ENCODE measurements at regions not wholly inside any gene's neighbourhood (a gene's known extent, or its start where the extent isn't known, plus 50 kb on each side); places are given as distances from the start of the nearest gene placed in this dataset.
"Not testable (repeated sequence)": the region's sequence is repeated elsewhere in the genome, so short reads cannot be mapped to it uniquely, and the experiment has no call there.

DNA sequence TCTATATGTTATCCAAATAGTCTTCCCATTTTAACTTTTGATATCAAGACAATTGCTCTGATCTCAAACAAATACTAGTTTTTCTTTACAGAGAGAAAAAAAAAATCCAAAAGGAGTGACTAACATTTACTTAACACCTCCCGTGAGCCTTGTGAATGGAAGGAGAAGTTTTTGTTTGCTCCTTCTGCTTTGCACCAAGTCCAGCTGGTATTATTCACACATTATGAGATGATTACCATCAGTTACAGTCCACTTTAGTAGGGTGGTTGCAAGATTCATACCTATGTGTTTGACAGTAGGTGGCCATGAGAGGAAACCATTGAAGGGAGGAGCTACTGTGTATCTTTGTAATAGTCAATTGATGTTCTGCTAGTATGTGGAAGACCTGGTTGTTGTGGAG, 443.4 kb upstream of the ZP4 start:
- no peak for DNase-seq

DNA sequence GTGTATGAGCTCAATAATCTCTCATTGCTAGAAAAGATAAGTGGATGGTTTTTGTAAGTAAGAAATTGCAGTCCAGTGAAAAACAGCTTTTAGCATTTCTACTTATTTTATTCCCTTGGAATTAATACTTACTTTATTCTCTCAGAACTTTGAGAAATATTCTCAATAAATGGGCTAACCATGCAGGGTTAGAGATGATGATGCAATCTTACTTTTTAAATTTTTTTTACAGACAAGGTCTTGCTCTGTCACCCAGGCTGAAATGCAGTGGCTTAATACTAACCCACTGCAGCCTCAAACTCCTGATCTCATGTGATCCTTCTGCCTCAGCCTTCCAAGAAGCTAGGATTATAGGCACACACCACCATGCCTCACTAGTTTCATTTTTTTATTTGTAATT, 440.8 kb upstream of the ZP4 start:
- no peak for DNase-seq

DNA sequence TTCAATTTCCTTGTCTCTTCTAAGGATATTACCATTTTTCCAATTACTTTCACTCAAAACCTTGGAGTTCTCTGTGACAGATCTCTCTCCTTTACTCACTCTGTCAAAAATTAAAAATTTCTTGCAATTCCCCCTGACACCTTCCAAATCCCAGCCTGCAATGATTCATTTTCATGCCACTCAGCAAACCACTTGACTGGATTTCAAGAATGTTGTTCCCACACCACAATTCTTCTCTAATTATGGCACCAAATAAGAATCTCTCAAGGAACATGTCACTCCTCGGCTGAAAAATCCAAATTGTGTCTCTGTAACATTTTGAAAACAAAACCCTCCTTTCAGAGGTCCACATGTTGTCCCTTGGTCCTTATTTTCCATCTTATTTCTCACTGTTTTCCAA, 438.9 kb upstream of the ZP4 start:
- DNase-seq = no peak

DNA sequence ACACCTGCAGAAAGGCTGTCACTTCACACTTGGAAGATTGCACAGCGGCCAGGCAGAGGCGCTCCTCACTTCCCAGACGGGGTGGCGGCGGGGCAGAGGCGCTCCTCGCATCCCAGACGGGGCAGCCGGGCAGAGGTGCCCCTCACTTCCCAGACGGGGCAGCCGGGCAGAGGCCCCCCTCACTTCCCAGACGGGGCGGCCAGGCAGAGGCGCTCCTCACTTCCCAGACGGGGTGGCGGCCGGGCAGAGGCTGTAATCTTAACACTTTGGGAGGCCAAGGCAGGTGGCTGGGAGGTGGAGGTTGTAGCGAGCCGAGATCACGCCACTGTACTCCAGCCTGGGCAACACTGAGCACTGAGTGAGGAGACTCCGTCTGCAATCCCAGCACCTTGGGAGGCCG, 436.3 kb upstream of the ZP4 start:
- not testable (repeated sequence) for DNase-seq

DNA sequence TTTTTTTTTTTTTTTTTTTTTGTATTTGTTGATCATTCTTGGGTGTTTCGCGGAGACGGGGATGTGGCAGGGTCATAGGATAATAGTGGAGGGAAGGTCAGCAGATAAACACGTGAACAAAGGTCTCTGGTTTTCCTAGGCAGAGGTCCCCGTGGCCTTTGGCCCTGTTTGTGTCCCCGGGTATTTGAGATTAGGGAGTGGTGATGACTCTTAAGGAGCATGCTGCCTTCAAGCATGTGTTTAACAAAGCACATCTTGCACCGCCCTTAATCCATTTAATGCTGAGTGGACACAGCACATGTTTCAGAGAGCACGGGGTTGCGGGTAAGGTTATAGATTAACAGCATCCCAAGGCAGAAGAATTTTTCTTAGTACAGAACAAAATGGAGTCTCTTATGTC, 435.8 kb upstream of the ZP4 start:
- DNase-seq = not testable (repeated sequence)

DNA sequence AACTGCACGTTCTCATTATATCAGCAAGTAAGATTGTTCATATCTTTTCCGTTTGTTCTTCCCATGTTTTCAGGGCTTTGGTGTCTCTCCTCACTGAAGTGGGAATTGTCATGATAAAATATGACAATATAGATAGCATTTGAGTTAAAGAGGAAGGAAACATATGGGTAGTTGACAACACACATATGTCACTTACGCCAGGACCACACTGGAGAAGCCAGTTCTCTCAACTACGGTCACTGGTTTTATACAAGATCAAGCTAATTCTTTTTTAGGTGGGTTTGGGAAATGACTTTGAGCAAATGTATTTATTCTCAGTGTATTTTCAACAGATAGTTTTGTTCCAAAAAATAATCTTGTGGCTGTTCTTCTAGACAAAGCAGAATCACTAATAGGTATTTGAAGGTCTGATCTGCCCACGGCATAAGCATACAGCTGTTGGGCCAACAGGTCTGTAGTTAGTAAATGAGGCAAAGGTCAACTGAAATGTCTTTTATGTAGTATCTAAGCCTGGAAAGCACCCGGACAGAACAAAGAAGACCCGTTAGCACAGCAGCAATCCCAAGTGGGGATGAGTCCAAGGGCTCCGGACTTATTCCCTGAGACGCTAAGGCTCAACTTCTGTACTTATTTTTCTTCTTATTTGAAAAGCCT, 433.6 kb upstream of the ZP4 start:
- DNase-seq = no peak

DNA sequence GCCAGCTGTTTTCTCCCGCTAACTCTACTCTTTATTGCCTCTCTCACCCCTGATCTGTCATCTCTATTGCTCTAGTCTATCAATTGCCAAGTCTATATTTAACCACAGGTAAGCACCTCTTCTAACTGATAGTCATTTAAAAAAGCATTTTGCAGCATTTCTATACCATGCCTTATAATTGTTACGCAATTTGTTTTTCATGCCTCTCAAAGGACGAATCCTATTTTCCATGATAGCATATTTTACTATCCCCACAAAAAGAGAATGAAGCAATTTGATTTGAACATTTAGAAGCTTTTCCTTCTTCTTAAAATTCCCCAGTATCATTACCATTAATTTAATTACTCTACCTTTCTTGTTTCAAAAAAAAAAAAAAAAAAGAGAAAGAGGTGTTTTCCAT, 432.8 kb upstream of the ZP4 start:
- DNase-seq = no peak

DNA sequence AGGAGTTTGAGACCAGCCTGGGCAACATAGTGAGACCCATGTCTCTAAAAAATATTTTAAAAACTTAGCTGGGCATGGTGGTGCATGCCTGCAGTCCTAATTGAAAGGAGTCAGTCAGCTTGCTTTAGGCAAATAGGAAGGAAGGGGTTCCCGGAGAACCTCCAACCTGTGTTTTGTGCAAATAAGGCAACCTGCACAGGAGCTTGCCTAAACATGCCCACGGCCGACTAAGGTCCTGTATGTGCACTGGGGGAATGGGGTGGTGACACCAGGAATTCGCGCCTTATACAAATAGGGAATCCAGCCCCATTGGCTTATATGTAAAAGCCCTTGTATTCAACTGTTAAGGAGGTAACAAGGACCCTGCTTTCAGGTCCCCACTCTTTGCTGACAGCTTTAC, 429.2 kb upstream of the ZP4 start:
- no peak for DNase-seq

DNA sequence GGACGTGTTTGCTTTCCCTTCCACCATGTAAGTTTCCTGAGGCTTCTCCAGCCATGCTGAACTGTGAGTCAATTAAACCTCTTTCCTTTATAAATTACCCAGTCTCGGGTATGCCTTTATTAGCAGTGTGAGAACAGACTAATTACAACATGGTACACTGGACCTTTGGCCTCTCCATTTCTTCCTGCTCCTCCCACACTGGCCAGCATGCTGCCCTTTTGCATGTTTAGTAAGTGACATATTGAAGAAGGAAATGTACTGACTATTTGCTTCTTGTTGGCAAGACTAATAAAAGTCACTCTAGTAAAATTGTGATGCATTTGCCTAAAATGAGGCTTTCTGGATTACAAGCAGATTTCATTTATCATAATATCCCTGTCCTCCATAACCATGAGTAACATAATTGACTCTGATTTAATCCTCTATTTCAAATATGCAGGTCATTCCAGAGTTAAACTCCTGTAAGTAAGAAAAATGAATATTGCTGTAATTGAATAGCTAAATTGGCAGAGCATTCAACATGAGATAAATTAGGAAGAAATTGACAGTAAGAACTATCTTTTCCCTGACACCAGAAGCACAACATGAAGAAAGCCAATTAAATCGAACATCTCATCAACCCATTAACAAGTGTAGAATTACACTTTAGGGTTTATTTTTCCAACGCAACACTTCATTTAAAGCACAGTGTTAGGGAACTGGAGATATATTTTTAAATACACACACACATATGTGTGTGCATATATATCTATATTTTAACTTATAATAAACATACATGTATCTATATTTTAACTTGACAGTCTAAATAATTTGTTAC, 427.8 kb upstream of the ZP4 start:
- no peak for DNase-seq

DNA sequence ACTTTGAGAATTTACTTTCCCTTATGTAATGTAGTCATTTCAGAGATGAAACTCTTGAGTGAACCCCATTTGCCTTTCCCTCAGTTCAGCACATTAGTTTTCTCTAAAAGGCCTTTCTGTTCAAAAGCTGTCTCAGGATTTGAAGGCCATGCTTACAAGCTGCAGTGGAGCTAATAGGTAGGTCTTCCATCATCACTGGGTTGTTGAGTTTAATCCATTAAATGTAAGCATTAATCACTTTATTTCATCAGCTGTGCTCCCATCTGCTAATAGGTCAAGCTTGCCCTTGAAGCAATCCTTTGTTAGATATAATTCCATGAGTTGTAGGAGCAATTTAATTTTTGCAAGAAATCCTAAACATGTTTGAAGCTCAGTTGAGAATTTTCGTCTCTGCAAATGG, 422.2 kb upstream of the ZP4 start:
- DNase-seq = no peak

DNA sequence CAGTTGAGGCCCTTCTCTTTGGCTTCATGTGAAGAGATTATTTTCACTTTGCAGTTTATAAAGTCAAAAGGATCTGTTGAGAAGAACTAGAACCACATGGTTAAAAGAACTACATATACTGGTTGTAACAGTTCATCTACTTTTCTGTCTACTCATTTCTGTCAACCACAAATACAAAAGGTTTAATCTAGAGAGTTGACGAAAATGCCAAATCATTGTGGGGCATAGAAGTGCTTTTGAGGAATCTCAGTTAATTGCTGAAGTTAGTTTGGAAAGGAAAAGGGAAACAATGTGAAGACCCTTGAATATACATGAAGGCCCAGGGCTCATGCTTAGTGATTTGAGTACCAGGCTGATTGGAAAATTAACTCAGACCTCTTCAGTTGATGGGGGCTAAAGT, 415.7 kb upstream of the ZP4 start:
- no peak for DNase-seq

DNA sequence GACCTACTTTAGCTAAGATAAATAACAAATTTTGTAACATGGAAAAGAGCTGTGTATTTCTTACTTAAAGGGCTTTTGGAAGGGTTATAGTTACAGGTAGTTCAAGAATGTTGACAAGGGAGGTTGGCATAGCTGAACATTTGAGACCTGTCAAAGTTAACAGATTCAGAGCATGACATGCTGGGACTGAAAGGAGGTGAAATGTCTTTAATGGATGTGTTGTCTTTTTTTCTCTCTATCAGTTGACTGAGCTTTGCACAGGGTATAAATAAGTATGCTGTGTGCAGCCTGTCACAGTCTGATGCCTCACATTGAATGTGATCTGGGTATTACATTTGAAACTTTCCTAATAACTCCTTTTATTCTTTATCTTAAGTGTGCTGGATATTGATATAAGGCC, 411.9 kb upstream of the ZP4 start:
- DNase-seq = no peak

DNA sequence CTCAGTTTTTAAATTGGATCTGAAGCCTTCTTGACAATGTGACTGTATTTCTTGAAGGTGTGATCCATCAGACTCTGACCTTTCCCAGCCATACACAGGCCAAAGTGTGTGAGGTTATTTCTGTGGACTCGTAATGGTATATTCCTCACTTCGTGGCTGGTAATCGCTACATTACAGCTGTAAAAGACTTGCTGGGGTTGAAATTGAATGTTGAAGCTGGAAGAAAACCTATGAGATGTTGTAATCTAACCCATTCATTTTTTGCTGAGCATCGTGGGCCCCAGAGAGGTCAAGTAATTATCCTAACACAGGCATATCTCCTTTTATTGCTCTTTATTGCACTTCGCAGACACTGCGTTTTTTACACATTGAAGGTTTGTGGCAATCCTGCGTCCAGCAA, 405.6 kb upstream of the ZP4 start:
- no peak for DNase-seq

DNA sequence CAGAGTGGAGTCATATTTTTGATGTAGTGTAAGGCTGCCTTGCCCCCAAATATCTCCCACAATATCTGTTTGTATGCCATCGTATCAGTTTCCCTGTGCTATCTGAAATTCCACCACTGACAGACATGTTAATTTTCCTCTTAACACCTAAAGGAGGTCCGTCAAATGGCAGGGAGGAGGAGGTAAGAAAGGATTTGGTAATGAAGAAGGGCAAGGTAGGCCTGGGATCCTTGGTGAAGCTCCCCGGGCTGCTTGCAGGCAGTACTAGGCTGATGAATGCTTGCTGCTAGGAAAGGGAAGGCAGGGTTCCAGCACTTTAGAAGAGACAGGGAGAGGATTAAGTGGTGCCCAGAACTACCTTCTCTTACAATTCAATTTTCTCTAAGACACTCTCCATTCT, 402.4 kb upstream of the ZP4 start:
- no peak for DNase-seq

DNA sequence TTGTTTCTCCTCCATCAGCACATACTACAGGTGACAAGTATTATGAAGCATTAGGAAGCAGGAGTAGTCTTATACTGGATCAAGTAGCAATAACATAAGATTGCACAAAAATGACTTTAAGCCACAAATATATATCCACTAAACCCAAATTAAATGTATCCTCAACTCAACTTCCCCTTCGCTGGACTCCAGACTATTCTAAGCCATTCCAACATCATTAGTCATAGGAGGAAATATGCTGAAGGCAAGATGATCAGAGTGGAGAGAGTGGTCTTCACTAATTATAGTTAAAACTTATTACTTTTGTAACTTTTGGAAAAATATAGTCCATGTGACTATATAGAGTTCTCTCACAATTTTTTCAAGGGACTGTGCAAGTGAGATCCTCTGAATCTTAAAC, 390.7 kb upstream of the ZP4 start:
- DNase-seq = no peak

DNA sequence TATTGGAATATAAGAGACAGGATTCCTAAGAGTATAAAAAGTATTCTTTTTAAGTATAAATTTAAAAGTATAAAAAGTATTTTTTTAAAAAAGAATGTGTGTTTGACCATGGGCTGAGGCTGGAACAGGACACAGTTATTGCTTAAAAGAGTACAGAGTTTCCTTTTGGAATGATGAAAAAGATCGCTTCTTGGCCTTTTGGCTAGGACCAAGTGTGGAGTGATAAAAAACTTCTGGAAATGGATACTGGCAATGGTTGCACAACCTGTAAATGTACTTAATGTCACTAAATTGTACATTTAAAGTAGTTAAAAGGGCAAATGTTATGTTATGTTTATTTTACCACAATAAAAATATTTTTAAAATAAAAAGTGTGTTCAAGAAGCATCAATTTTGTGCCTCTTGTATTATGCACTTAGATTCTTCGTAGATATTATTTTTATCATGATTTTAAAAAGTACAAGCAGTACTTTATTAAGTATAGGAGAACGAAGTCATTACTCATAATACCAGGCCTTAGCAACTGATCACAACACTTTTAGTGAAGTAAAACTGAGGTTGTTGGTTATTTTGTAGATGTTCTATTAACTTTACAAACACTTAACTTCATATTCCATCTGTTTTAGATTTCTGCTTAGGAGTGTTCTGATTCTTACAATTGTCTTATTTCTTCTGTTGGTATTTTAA, 389.1 kb upstream of the ZP4 start:
- no peak for DNase-seq

DNA sequence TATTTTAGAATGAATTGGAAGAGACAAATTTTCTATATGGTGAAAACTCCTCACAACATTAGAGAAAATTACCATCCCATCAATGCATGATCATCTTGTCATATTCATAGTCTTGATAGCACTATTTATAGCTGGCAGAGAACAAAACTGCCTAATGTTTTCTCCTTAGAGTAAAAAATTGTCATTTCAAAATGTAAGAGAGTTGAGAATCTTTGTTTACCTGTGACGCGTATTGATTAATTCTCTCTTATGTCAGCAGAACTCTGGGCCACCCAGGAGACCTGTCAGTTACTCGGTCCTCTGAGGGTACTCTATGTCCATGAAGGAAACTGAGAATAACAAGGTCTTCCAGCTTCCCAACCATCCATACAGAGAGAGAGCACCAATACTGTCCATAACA, 381.4 kb upstream of the ZP4 start:
- no peak for DNase-seq

DNA sequence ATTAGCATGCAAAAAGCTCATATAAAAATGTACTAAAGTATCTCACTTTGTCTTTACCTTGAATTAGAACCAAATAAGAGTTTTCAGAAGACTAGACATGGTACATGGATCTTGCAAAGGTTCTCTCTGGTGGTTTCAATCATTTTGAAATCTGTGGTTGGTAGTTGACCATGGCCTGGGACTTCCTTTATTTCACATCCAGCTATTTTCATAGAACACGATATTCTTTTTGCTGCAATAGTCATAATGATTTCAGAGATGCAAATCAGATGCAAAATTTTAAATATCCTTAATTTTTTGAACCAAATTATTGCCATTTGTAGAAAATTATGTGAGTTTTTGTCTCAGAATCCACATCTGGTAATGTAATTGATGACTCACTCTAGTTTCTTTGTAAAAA, 375.1 kb upstream of the ZP4 start:
- no peak for DNase-seq

DNA sequence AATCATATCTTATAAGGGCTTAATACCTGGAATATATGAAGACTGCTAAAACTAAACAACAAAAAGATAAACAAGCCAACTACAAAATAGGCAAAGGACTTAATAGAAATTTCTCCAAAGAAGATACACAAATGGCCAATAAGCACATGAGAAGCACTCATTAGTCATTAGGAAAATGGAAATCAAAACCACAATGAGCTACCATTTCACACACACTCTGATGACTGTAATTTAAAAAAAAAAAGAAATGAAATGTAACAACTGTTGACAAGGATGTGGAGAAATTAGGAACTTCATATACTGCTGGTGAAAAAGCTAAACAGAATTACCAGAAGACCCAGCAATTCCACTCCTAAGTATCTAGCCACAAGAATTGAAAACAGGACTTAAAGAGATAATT, 374.2 kb upstream of the ZP4 start:
- DNase-seq = no peak

DNA sequence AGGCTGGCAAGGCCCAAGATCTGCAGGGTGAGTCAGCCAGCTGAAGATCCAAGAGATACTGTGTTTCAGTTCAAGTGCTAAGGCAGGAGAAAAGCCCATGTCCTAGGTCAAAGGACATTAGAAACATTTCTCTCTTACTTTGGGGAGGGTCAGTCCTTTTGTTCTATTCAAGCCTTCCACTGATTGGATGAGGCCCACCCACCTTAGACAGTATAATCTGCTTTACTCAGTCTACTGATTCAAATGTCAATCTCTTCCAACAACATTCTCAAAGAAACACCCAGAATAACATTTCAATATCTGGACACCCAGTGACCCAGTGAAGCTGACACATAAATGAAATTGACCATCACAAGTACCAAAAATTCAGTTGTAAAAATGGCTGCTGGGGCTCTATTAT, 367.8 kb upstream of the ZP4 start:
- DNase-seq = no peak

DNA sequence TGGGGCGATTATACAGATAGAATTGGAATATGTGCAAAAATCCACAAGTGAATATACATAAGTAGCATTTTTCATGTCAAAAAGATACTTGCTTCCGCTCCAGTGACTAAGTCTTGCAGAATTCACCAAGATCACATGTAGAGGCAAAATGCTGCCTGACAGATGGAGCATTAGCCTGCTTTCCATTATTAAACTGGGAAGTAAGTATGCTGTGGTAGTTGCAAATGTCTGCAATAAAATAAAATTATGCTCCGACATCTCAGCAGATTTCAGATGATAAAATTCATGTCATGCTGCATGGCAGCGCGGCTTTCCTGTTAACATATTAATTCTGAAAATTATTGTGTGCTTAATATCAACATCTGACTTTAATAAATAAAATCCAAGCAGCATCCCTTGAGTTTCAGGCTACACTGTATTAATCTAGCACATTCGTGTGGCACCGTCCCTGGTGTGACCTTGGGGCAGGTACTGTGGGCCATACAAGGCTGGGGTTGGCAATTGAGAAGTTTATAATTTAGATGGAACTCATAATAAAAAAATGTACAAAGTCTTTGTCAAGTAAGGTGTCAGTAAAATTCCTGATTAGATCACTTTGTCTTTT, 366.4 kb upstream of the ZP4 start:
- DNase-seq = no peak

DNA sequence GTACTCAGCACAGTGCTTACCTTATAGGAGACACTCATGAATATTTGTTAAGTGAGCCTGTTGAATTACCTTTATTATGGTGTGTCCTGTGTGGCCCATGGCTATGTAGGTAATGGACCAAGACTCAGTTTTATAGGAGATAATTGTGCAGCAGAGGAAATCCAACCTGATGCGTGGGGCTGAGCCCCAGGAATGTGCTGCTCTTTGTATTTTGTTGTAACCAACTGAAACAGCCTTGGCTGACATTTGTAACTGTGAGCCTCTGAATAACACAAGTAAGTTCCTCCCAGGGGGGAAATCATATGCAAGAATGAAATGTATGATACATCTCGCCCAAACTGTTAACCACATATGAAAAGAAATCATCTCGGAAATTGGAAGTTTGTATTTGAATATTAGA, 364.2 kb upstream of the ZP4 start:
- no peak for DNase-seq

DNA sequence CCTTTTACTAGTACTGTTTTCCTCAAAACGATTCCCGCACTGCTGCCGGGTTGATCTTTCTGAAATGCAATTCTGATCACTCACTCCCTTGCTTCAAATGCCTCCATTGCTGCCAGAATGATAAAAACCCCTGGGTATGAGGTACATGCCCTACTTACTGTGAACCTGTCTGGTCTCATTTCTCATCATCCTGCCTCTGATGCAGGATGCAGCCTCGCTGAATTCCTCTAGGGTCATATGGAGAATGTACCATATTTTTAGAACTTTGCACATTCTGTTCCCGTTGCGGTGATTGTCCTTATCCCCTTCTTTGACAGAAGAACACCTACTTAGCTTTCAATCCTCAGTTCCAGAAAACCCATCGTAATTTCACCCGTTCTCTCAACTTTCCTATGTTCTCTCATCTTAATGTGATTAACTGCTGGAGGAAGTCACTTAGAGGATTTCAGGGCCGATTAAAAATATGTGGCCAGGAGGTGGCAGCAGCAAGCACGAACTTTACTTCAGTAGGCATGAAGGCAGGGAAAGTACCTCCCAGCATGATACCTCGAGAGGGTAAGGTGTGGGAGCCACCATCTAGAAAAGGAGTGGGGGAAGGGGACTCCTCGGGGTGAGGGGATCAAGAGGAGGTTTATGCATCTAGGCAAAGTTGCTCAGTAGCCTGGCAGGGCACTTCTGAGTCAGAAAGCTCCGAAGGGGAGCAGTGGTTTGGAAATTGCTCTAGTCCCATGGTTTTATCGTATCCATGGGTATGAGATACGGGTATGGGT, 361.5 kb upstream of the ZP4 start:
- DNase-seq = no peak

Measured in activated naive CD4-positive, alpha-beta T cell treated with Interleukin-2 at 50 U/mL for 16 hours (primary cell).